ENCODE measurements at regions not wholly inside any gene's neighbourhood (a gene's known extent, or its start where the extent isn't known, plus 50 kb on each side); places are given as distances from the start of the nearest gene placed in this dataset.

GRCh38 chr4:26233350-26233749 is 87.5 kb upstream of the RBPJ start:
- no peak overlapping the region for H3K27ac ChIP-seq (ENCODE audit: low read depth, low read length)
- H3K79me2 ChIP-seq (ENCODE audit: insufficient read depth, low read length): no peaks in the 10 kb centered on the region
- TF ChIP-seq, protein P1, sequence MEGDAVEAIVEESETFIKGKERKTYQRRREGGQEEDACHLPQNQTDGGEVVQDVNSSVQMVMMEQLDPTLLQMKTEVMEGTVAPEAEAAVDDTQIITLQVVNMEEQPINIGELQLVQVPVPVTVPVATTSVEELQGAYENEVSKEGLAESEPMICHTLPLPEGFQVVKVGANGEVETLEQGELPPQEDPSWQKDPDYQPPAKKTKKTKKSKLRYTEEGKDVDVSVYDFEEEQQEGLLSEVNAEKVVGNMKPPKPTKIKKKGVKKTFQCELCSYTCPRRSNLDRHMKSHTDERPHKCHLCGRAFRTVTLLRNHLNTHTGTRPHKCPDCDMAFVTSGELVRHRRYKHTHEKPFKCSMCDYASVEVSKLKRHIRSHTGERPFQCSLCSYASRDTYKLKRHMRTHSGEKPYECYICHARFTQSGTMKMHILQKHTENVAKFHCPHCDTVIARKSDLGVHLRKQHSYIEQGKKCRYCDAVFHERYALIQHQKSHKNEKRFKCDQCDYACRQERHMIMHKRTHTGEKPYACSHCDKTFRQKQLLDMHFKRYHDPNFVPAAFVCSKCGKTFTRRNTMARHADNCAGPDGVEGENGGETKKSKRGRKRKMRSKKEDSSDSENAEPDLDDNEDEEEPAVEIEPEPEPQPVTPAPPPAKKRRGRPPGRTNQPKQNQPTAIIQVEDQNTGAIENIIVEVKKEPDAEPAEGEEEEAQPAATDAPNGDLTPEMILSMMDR (IDR thresholded peaks at IDR 0.05; ENCODE audit: extremely low read depth, low read depth, low read length): no peak
- H3K4me2 ChIP-seq (ENCODE audit: insufficient read depth, low read length): no peak overlapping the region
- H4K20me1 ChIP-seq (ENCODE audit: insufficient read depth, low read length): no peaks in the 10 kb centered on the region
- no peak overlapping the region for H2AFZ ChIP-seq (ENCODE audit: low read length)
- H3K9me3 ChIP-seq (ENCODE audit: low read depth, low read length): no peaks in the 10 kb centered on the region
- peaks cover 4% of the 10 kb centered on the region for H3K27me3 ChIP-seq (ENCODE audit: insufficient read depth, low read length)
- H3K36me3 ChIP-seq (ENCODE audit: insufficient read depth, low read length): no peaks in the 10 kb centered on the region
- no peak overlapping the region for H3K4me3 ChIP-seq (ENCODE audit: insufficient read depth, low read length)
- DNase-seq (ENCODE audit: insufficient read length, low spot score, missing footprints): no peak
- peaks cover 9% of the 10 kb centered on the region for H3K4me1 ChIP-seq (ENCODE audit: insufficient read depth, low read length)

- H3K27ac ChIP-seq (ENCODE audit: low read depth, low read length): peak overlapping the region; percentile 32
- peaks cover 26% of the 10 kb centered on the region for H3K4me1 ChIP-seq (ENCODE audit: insufficient read depth, low read length)
- TF ChIP-seq, protein P1 (IDR thresholded peaks at IDR 0.05; ENCODE audit: extremely low read depth, low read depth, low read length): peak; percentile 43
- no peak overlapping the region for H3K4me3 ChIP-seq (ENCODE audit: insufficient read depth, low read length)
- peak; percentile 83 for DNase-seq (ENCODE audit: insufficient read length, low spot score, missing footprints)
- H3K4me2 ChIP-seq (ENCODE audit: insufficient read depth, low read length): no peak overlapping the region
- H3K27me3 ChIP-seq (ENCODE audit: insufficient read depth, low read length): peaks cover 3% of the 10 kb centered on the region
- no peaks in the 10 kb centered on the region for H3K79me2 ChIP-seq (ENCODE audit: insufficient read depth, low read length)
- no peaks in the 10 kb centered on the region for H4K20me1 ChIP-seq (ENCODE audit: insufficient read depth, low read length)
- H3K36me3 ChIP-seq (ENCODE audit: insufficient read depth, low read length): no peaks in the 10 kb centered on the region
- H2AFZ ChIP-seq (ENCODE audit: low read length): peak overlapping the region; percentile 49
- H3K9me3 ChIP-seq (ENCODE audit: low read depth, low read length): no peaks in the 10 kb centered on the region
Observed at GRCh38 chr4:26235500-26235899, 85.3 kb upstream of the RBPJ start.

- Histone ChIP-seq H3K79me2 (ENCODE audit: insufficient read depth, low read length) (no peaks in the 10 kb centered on the region), H3K4me2 (ENCODE audit: insufficient read depth, low read length) (no peak overlapping the region), H3K9me3 (ENCODE audit: low read depth, low read length) (no peaks in the 10 kb centered on the region), H3K4me1 (ENCODE audit: insufficient read depth, low read length) (peaks cover 26% of the 10 kb centered on the region), H4K20me1 (ENCODE audit: insufficient read depth, low read length) (no peaks in the 10 kb centered on the region), H3K27ac (ENCODE audit: low read depth, low read length) (no peak overlapping the region), H3K27me3 (ENCODE audit: insufficient read depth, low read length) (no peaks in the 10 kb centered on the region), H3K36me3 (ENCODE audit: insufficient read depth, low read length) (no peaks in the 10 kb centered on the region), H3K4me3 (ENCODE audit: insufficient read depth, low read length) (no peak overlapping the region), H2AFZ (ENCODE audit: low read length) (no peak overlapping the region)
- no peak for DNase-seq (ENCODE audit: insufficient read length, low spot score, missing footprints)
- TF ChIP-seq, protein P1 (IDR thresholded peaks at IDR 0.05; ENCODE audit: extremely low read depth, low read depth, low read length): no peak
Observed at GRCh38 chr4:26237916-26238315, 82.9 kb upstream of the RBPJ start.

DNA sequence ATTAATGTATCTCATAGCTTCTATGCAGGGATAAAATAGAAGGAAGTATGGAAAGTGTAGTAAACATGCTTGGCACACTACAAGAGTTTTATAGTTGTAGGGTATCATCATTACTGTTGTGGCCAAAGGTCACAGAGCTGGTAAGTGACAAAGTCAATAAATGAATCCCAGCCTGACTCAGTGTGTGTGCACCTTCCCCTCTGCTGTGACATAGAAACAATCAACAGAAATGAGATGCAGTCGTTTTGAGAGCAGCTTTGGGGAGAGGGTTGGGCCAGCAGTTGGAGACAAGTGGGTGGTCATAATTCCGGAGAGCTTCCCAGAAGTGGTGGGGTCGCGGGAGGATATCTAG is 82.4 kb upstream of the RBPJ start:
- H3K4me2 ChIP-seq (ENCODE audit: insufficient read depth, low read length): peak overlapping the region; percentile 57
- H3K9me3 ChIP-seq (ENCODE audit: low read depth, low read length): no peaks in the 10 kb centered on the region
- no peak overlapping the region for H2AFZ ChIP-seq (ENCODE audit: low read length)
- peak overlapping the region; percentile 62 for H3K27ac ChIP-seq (ENCODE audit: low read depth, low read length)
- H3K4me1 ChIP-seq (ENCODE audit: insufficient read depth, low read length): peaks cover 26% of the 10 kb centered on the region
- TF ChIP-seq, protein P1 (IDR thresholded peaks at IDR 0.05; ENCODE audit: extremely low read depth, low read depth, low read length): no peak
- DNase-seq (ENCODE audit: insufficient read length, low spot score, missing footprints): no peak
- no peak overlapping the region for H3K4me3 ChIP-seq (ENCODE audit: insufficient read depth, low read length)
- H3K27me3 ChIP-seq (ENCODE audit: insufficient read depth, low read length): no peaks in the 10 kb centered on the region
- H3K36me3 ChIP-seq (ENCODE audit: insufficient read depth, low read length): no peaks in the 10 kb centered on the region
- H4K20me1 ChIP-seq (ENCODE audit: insufficient read depth, low read length): no peaks in the 10 kb centered on the region
- H3K79me2 ChIP-seq (ENCODE audit: insufficient read depth, low read length): no peaks in the 10 kb centered on the region
